ENCODE measurements at regions not wholly inside any gene's neighbourhood (a gene's known extent, or its start where the extent isn't known, plus 50 kb on each side); places are given as distances from the start of the nearest gene placed in this dataset.

DNA sequence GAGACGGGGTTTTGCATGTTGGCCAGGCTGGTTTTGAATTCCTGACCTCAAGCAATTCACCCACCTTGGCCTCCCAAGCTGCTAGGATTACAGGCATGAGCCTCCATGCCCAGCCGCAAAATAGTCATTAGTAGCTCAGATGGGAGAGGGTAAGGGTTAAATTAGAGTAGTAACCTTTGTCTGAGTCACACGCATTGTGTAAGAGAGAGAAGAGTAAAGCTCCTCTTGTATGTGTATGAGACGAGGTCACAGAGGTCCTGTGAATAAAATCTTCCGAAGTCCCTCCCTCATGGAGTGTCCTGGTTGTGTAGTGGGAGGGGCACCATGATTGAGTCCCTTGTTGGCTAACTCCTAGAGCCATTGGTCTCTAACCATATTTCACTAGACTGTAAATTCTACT, 85.2 kb upstream of the CDC14C start:
- Histone ChIP-seq H2AFZ (ENCODE audit: low read depth) (no peak overlapping the region), H3K27ac (ENCODE audit: low read depth in 2 of 2, low read length in 1 of 2) (no peak overlapping the region), H3K79me2 (ENCODE audit: insufficient read depth) (no peaks in the 10 kb centered on the region), H3K4me3 (ENCODE audit: low read depth in 2 of 2, low read length in 1 of 2) (no peak overlapping the region), H3K27me3 (ENCODE audit: insufficient read depth) (peaks cover 21% of the 10 kb centered on the region; the same call in 1 of the 2 replicates), H3F3A (replicated peaks; ENCODE audit: insufficient read depth) (no peaks in the 10 kb centered on the region), H3K36me3 (replicated peaks in 1 of 2; ENCODE audit: control insufficient read depth in 1 of 2, insufficient read depth in 2 of 2, low read length in 1 of 2) (no peaks in the 10 kb centered on the region), H3K4me2 (no peak overlapping the region), H3K4me1 (ENCODE audit: control insufficient read depth in 1 of 2, insufficient read depth in 2 of 2, low read depth in 1 of 2, low read length in 1 of 2) (no peaks in the 10 kb centered on the region), H3K9me2 (no peaks in the 10 kb centered on the region), H3K9ac (no peak overlapping the region), H4K20me1 (ENCODE audit: insufficient read depth) (no peaks in the 10 kb centered on the region), H3K9me3 (no peaks in the 10 kb centered on the region)
- DNase-seq = no peak
- POLR2A ChIA-PET = no interaction called here
- CTCF ChIA-PET = no interaction called here
- TF ChIP-seq MEF2A (IDR thresholded peaks at IDR 0.05; ENCODE audit: borderline replicate concordance, low read depth) (no peak), TEAD4 (IDR thresholded peaks at IDR 0.05; ENCODE audit: borderline replicate concordance, insufficient read depth) (no peak)
- TF ChIP-seq, protein P1, sequence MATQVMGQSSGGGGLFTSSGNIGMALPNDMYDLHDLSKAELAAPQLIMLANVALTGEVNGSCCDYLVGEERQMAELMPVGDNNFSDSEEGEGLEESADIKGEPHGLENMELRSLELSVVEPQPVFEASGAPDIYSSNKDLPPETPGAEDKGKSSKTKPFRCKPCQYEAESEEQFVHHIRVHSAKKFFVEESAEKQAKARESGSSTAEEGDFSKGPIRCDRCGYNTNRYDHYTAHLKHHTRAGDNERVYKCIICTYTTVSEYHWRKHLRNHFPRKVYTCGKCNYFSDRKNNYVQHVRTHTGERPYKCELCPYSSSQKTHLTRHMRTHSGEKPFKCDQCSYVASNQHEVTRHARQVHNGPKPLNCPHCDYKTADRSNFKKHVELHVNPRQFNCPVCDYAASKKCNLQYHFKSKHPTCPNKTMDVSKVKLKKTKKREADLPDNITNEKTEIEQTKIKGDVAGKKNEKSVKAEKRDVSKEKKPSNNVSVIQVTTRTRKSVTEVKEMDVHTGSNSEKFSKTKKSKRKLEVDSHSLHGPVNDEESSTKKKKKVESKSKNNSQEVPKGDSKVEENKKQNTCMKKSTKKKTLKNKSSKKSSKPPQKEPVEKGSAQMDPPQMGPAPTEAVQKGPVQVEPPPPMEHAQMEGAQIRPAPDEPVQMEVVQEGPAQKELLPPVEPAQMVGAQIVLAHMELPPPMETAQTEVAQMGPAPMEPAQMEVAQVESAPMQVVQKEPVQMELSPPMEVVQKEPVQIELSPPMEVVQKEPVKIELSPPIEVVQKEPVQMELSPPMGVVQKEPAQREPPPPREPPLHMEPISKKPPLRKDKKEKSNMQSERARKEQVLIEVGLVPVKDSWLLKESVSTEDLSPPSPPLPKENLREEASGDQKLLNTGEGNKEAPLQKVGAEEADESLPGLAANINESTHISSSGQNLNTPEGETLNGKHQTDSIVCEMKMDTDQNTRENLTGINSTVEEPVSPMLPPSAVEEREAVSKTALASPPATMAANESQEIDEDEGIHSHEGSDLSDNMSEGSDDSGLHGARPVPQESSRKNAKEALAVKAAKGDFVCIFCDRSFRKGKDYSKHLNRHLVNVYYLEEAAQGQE (IDR thresholded peaks at IDR 0.05; ENCODE audit: low read depth, low read length) = no peak
- WGBS (ENCODE audit: low lambda C conversion rate) = 3% methylated on average over 5 of the region's 5 CpGs

DNA sequence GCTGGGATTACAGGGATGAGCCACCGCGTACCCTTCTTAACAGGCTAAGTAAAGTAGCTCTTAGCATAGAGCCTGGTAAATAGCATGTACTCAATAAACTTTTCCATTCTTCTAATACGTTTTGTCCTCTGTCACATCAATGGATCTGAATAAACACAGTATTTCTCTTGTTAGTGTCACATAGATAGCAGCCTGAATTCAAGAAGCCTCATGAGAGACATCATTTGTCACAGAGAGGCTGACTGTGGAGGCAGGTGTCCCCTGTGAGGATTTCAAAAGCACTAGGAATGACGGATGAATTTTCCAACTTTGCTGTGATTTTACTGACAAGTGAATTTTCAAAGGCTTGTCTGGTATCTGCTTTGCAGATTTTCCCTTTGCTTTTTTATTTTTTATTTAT, 82.6 kb upstream of the CDC14C start:
- Histone ChIP-seq H3K9ac (no peak overlapping the region), H3K9me2 (no peaks in the 10 kb centered on the region), H3K36me3 (replicated peaks in 1 of 2; ENCODE audit: control insufficient read depth in 1 of 2, insufficient read depth in 2 of 2, low read length in 1 of 2) (no peaks in the 10 kb centered on the region), H3K27me3 (ENCODE audit: insufficient read depth) (peaks cover 27% of the 10 kb centered on the region; the same call in 1 of the 2 replicates), H3K4me3 (ENCODE audit: low read depth in 2 of 2, low read length in 1 of 2) (no peak overlapping the region), H2AFZ (ENCODE audit: low read depth) (no peak overlapping the region), H3F3A (replicated peaks; ENCODE audit: insufficient read depth) (no peaks in the 10 kb centered on the region), H3K79me2 (ENCODE audit: insufficient read depth) (no peaks in the 10 kb centered on the region), H3K4me1 (ENCODE audit: control insufficient read depth in 1 of 2, insufficient read depth in 2 of 2, low read depth in 1 of 2, low read length in 1 of 2) (no peaks in the 10 kb centered on the region), H3K9me3 (no peaks in the 10 kb centered on the region), H4K20me1 (ENCODE audit: insufficient read depth) (no peaks in the 10 kb centered on the region), H3K4me2 (no peak overlapping the region), H3K27ac (ENCODE audit: low read depth in 2 of 2, low read length in 1 of 2) (no peak overlapping the region)
- ChIA-PET CTCF (no interaction called here), POLR2A (no interaction called here)
- WGBS (ENCODE audit: low lambda C conversion rate) = 17% methylated on average over 4 of the region's 4 CpGs
- TF ChIP-seq GABPA (IDR thresholded peaks at IDR 0.05; ENCODE audit: low read depth) (no peak), NRF1 (IDR thresholded peaks at IDR 0.05; ENCODE audit: low read depth, low read length) (no peak), TAF1 (IDR thresholded peaks at IDR 0.05; ENCODE audit: borderline replicate concordance, low read depth, low read length) (no peak), PBX3 (IDR thresholded peaks at IDR 0.05) (no peak), RAD21 (IDR thresholded peaks at IDR 0.05; ENCODE audit: low read length) (no peak), TEAD4 (IDR thresholded peaks at IDR 0.05; ENCODE audit: borderline replicate concordance, insufficient read depth) (no peak), JUND (IDR thresholded peaks at IDR 0.05) (no peak), RXRA (IDR thresholded peaks at IDR 0.05; ENCODE audit: borderline replicate concordance, low read depth) (no peak), EZH2phosphoT487 (IDR thresholded peaks at IDR 0.05; ENCODE audit: borderline replicate concordance, low read depth) (no peak), FOSL2 (IDR thresholded peaks at IDR 0.05; ENCODE audit: borderline replicate concordance, low read depth) (no peak), MEF2A (IDR thresholded peaks at IDR 0.05; ENCODE audit: borderline replicate concordance, low read depth) (no peak), ZBTB33 (IDR thresholded peaks at IDR 0.05; ENCODE audit: borderline replicate concordance, low read depth) (no peak), TCF12 (IDR thresholded peaks at IDR 0.05) (no peak), EP300 (IDR thresholded peaks at IDR 0.05; ENCODE audit: borderline replicate concordance in 1 of 2, low read depth in 1 of 2, low read length in 1 of 2) (no peak)
- TF ChIP-seq, protein P1 (IDR thresholded peaks at IDR 0.05; ENCODE audit: low read depth, low read length) = no peak
- no peak for DNase-seq

All from SK-N-SH (cell line).